ENCODE measurements at regions not wholly inside any gene's neighbourhood (a gene's known extent, or its start where the extent isn't known, plus 50 kb on each side); places are given as distances from the start of the nearest gene placed in this dataset.

DNA sequence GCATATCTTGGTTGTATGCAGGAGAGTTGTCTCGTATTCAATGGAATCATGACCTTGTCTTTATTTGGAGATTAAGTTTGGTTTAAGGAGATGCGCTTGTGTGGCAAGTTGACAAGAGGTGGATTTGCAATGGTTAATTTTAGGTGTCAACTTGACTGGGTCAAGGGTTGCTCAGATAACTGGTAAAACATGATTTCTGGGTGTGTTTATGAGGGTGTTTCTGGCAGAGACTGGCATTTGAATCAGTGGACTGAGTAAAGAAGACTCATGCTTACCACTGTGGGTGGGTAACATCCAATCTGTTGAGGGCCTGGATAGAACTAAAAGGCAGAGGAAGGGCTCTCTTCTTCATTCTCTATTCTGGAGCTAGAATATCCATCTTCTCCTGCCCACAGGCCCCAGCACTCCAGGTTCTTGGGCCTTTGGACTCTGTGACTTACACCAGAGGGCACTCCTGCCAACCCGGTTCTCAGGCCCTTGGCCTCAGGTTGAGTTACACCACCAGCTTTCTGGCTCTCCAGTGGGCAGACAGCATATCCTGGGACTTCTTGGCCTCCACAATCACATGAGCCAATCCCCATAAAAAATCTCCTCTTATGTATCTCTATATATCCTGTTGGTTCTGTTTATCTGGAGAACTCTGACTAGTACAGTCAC, 141.5 kb upstream of the ARID2 start:
- Histone ChIP-seq H2AK5ac (ENCODE audit: low read length, severe bottlenecking) (no peak overlapping the region), H3K23ac (ENCODE audit: low read length in 2 of 2) (no peak overlapping the region), H3K4me1 (ENCODE audit: control insufficient read depth, insufficient read depth, low read depth, low read length) (no peaks in the 10 kb centered on the region), H3K14ac (ENCODE audit: low read length in 2 of 2) (no peak overlapping the region), H3K79me1 (replicated peaks; ENCODE audit: low read length, poor library complexity, severe bottlenecking) (no peaks in the 10 kb centered on the region), H2BK5ac (ENCODE audit: low read depth, low read length, poor library complexity, severe bottlenecking) (no peak overlapping the region), H3K18ac (ENCODE audit: low read depth in 1 of 2, low read length in 2 of 2) (no peak overlapping the region), H3K36me3 (ENCODE audit: control insufficient read depth in 1 of 2, insufficient read depth in 2 of 2, low read depth in 1 of 2, low read length in 2 of 2) (no peaks in the 10 kb centered on the region), H3K4ac (ENCODE audit: low read depth in 1 of 2, low read length in 2 of 2) (no peak overlapping the region), H2BK12ac (ENCODE audit: low read length in 2 of 2) (no peak overlapping the region), H3K4me2 (ENCODE audit: low read length, poor library complexity, severe bottlenecking) (no peak overlapping the region), H3K4me3 (ENCODE audit: insufficient read depth in 1 of 2, low read depth in 1 of 2, low read length in 2 of 2) (no peak overlapping the region), H4K91ac (ENCODE audit: low read length) (no peak overlapping the region), H2AFZ (ENCODE audit: low read depth, low read length) (no peak overlapping the region), H3K27ac (ENCODE audit: low read length, poor library complexity, severe bottlenecking) (no peak overlapping the region), H3K9me3 (ENCODE audit: control insufficient read depth, low read length) (no peaks in the 10 kb centered on the region), H3K27me3 (ENCODE audit: control insufficient read depth in 1 of 2, insufficient read depth in 1 of 2, low read length in 2 of 2) (no peaks in the 10 kb centered on the region), H2BK120ac (ENCODE audit: low read depth, low read length) (no peak overlapping the region), H3K9ac (ENCODE audit: low read length) (no peak overlapping the region), H2BK15ac (ENCODE audit: low read depth, poor library complexity, severe bottlenecking) (no peak overlapping the region), H4K8ac (ENCODE audit: low read length) (no peak overlapping the region)
- DNase-seq: no peak
- 85% methylated on average over 3 of the region's 3 CpGs for WGBS

DNA sequence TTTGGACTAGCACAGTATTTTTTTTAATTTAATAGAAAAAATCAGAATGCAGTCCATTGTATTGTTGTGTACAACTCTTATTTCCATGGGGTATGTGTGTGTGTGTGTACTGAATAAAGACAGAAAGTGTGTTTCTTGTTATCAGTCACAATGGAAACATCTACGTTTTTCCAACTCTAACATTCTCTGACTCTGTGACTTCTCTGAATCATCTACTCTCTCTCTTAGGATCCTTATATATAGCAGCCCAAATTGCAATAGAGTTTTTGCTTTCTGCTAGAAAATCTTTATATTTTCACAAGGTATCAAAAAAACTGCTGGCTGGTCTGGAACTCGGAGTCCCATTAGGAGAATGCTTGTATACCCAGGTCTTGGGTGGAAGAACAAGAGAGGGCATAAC, 138.9 kb upstream of the ARID2 start:
- Histone ChIP-seq H2BK12ac (ENCODE audit: low read length in 2 of 2) (no peak overlapping the region), H3K14ac (ENCODE audit: low read length in 2 of 2) (no peak overlapping the region), H3K27me3 (ENCODE audit: control insufficient read depth in 1 of 2, insufficient read depth in 1 of 2, low read length in 2 of 2) (no peaks in the 10 kb centered on the region), H2BK120ac (ENCODE audit: low read depth, low read length) (no peak overlapping the region), H4K8ac (ENCODE audit: low read length) (no peak overlapping the region), H3K9me3 (ENCODE audit: control insufficient read depth, low read length) (no peaks in the 10 kb centered on the region), H3K4me2 (ENCODE audit: low read length, poor library complexity, severe bottlenecking) (no peak overlapping the region), H3K4ac (ENCODE audit: low read depth in 1 of 2, low read length in 2 of 2) (no peak overlapping the region), H3K9ac (ENCODE audit: low read length) (no peak overlapping the region), H2AK5ac (ENCODE audit: low read length, severe bottlenecking) (no peak overlapping the region), H4K91ac (ENCODE audit: low read length) (no peak overlapping the region), H3K79me1 (replicated peaks; ENCODE audit: low read length, poor library complexity, severe bottlenecking) (no peaks in the 10 kb centered on the region), H2BK15ac (ENCODE audit: low read depth, poor library complexity, severe bottlenecking) (no peak overlapping the region), H2BK5ac (ENCODE audit: low read depth, low read length, poor library complexity, severe bottlenecking) (no peak overlapping the region), H3K36me3 (ENCODE audit: control insufficient read depth in 1 of 2, insufficient read depth in 2 of 2, low read depth in 1 of 2, low read length in 2 of 2) (no peaks in the 10 kb centered on the region), H3K4me1 (ENCODE audit: control insufficient read depth, insufficient read depth, low read depth, low read length) (no peaks in the 10 kb centered on the region), H3K4me3 (ENCODE audit: insufficient read depth in 1 of 2, low read depth in 1 of 2, low read length in 2 of 2) (no peak overlapping the region), H3K23ac (ENCODE audit: low read length in 2 of 2) (no peak overlapping the region), H3K18ac (ENCODE audit: low read depth in 1 of 2, low read length in 2 of 2) (no peak overlapping the region), H2AFZ (ENCODE audit: low read depth, low read length) (no peak overlapping the region), H3K27ac (ENCODE audit: low read length, poor library complexity, severe bottlenecking) (no peak overlapping the region)
- WGBS: 91% methylated on average over 1 of the region's 2 CpGs
- no peak for DNase-seq

DNA sequence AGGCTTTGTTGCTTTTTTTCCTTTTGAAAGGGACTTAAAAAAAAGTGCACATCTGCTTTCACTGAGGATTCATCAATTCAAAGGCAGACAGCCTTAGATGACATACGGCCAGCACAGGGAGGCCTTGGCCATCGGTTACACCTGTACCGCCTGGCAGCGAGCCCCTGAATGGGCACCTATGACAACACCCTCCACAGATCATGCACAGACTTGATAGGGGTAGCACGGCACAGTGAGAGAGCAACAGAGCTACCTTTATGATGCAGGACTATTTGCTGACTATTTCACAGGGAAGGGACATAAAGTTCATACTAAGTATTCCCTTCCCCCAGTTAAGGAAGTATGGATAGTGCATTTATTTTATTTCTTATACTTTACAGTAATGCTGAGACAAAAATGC, 137.9 kb upstream of the ARID2 start:
- Histone ChIP-seq H3K36me3 (ENCODE audit: control insufficient read depth in 1 of 2, insufficient read depth in 2 of 2, low read depth in 1 of 2, low read length in 2 of 2) (no peaks in the 10 kb centered on the region), H2BK120ac (ENCODE audit: low read depth, low read length) (no peak overlapping the region), H4K91ac (ENCODE audit: low read length) (no peak overlapping the region), H2BK12ac (ENCODE audit: low read length in 2 of 2) (no peak overlapping the region), H2BK15ac (ENCODE audit: low read depth, poor library complexity, severe bottlenecking) (no peak overlapping the region), H2BK5ac (ENCODE audit: low read depth, low read length, poor library complexity, severe bottlenecking) (no peak overlapping the region), H3K27me3 (ENCODE audit: control insufficient read depth in 1 of 2, insufficient read depth in 1 of 2, low read length in 2 of 2) (no peaks in the 10 kb centered on the region), H3K4ac (ENCODE audit: low read depth in 1 of 2, low read length in 2 of 2) (no peak overlapping the region), H3K4me3 (ENCODE audit: insufficient read depth in 1 of 2, low read depth in 1 of 2, low read length in 2 of 2) (no peak overlapping the region), H3K79me1 (replicated peaks; ENCODE audit: low read length, poor library complexity, severe bottlenecking) (no peaks in the 10 kb centered on the region), H3K18ac (ENCODE audit: low read depth in 1 of 2, low read length in 2 of 2) (no peak overlapping the region), H2AK5ac (ENCODE audit: low read length, severe bottlenecking) (no peak overlapping the region), H3K4me1 (ENCODE audit: control insufficient read depth, insufficient read depth, low read depth, low read length) (no peaks in the 10 kb centered on the region), H2AFZ (ENCODE audit: low read depth, low read length) (no peak overlapping the region), H3K4me2 (ENCODE audit: low read length, poor library complexity, severe bottlenecking) (no peak overlapping the region), H4K8ac (ENCODE audit: low read length) (no peak overlapping the region), H3K9ac (ENCODE audit: low read length) (no peak overlapping the region), H3K27ac (ENCODE audit: low read length, poor library complexity, severe bottlenecking) (no peak overlapping the region), H3K14ac (ENCODE audit: low read length in 2 of 2) (no peak overlapping the region), H3K23ac (ENCODE audit: low read length in 2 of 2) (no peak overlapping the region), H3K9me3 (ENCODE audit: control insufficient read depth, low read length) (no peaks in the 10 kb centered on the region)
- 98% methylated on average over 5 of the region's 5 CpGs for WGBS
- no peak for DNase-seq

DNA sequence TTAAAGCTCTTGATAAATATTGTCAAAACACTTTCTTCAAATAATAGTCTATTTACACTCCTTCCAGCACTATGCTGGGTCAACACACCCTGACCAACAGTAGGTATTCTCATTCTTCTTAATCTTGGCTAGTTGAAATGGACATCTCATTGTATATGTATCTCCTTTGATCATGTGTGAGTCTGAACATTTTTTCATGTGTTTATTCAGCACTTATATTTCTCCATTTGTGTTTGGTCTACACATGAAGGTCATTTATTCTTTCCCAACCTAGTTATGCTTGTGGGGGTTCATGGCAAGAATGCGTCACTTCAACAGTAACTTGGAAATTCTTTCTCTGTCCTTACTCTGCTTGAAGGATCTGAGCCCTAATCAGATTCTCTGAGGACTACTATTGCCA, 133.1 kb upstream of the ARID2 start:
- Histone ChIP-seq H3K18ac (ENCODE audit: low read depth in 1 of 2, low read length in 2 of 2) (no peak overlapping the region), H3K4me1 (ENCODE audit: control insufficient read depth, insufficient read depth, low read depth, low read length) (no peaks in the 10 kb centered on the region), H3K36me3 (ENCODE audit: control insufficient read depth in 1 of 2, insufficient read depth in 2 of 2, low read depth in 1 of 2, low read length in 2 of 2) (no peaks in the 10 kb centered on the region), H3K4ac (ENCODE audit: low read depth in 1 of 2, low read length in 2 of 2) (no peak overlapping the region), H2BK12ac (ENCODE audit: low read length in 2 of 2) (no peak overlapping the region), H2AK5ac (ENCODE audit: low read length, severe bottlenecking) (no peak overlapping the region), H3K14ac (ENCODE audit: low read length in 2 of 2) (no peak overlapping the region), H2BK5ac (ENCODE audit: low read depth, low read length, poor library complexity, severe bottlenecking) (no peak overlapping the region), H4K91ac (ENCODE audit: low read length) (no peak overlapping the region), H3K4me2 (ENCODE audit: low read length, poor library complexity, severe bottlenecking) (no peak overlapping the region), H3K27me3 (ENCODE audit: control insufficient read depth in 1 of 2, insufficient read depth in 1 of 2, low read length in 2 of 2) (no peaks in the 10 kb centered on the region), H3K9ac (ENCODE audit: low read length) (no peak overlapping the region), H2BK120ac (ENCODE audit: low read depth, low read length) (no peak overlapping the region), H4K8ac (ENCODE audit: low read length) (no peak overlapping the region), H3K4me3 (ENCODE audit: insufficient read depth in 1 of 2, low read depth in 1 of 2, low read length in 2 of 2) (no peak overlapping the region), H3K27ac (ENCODE audit: low read length, poor library complexity, severe bottlenecking) (no peak overlapping the region), H3K79me1 (replicated peaks; ENCODE audit: low read length, poor library complexity, severe bottlenecking) (no peaks in the 10 kb centered on the region), H3K9me3 (ENCODE audit: control insufficient read depth, low read length) (no peaks in the 10 kb centered on the region), H2BK15ac (ENCODE audit: low read depth, poor library complexity, severe bottlenecking) (no peak overlapping the region), H2AFZ (ENCODE audit: low read depth, low read length) (no peak overlapping the region), H3K23ac (ENCODE audit: low read length in 2 of 2) (no peak overlapping the region)
- 100% methylated on average over 1 of the region's 1 CpG for WGBS
- DNase-seq: no peak
